ENCODE measurements at regions not wholly inside any gene's neighbourhood (a gene's known extent, or its start where the extent isn't known, plus 50 kb on each side); places are given as distances from the start of the nearest gene placed in this dataset.

DNA sequence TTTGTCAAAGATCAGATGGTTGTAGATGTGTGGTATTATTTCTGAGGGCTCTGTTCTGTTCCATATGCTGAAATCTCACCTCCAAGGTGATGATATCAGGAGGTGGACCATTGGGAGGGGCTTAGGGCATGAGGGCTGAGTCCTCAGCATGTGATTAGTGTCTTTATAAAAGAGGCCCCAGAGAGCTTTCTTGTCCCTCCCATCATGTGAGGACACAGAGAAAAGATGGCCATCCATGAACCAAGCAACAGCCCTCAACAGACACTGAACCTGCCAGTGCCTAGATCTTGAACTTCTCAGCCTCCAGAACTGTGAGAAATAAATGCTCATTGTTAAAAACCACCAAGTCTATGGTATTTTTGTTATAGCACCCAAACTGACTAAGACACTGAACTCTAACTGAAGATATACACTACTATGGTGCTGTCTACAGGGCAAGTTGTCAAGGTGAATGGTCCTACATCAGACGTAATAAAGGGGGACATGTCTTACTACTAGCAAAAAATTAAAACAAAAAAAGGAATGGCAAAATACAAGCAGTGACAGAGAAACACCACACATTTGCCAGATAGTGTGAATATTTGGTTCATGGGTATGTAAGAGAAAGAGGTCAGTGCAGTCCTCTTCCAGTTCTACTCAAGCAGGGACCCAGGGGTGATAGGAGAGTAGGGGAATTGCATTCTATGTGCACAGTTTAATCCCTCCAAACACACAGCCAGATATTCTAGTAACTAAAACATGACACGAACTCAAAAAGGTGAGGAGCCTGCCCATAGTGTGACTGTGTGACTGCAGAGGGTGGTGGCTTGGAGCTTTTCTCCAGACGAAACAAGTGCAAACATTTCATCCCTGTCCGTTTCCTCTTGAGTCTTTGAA is 164.4 kb upstream of the MYCN start:
- TF ChIP-seq, protein P1, sequence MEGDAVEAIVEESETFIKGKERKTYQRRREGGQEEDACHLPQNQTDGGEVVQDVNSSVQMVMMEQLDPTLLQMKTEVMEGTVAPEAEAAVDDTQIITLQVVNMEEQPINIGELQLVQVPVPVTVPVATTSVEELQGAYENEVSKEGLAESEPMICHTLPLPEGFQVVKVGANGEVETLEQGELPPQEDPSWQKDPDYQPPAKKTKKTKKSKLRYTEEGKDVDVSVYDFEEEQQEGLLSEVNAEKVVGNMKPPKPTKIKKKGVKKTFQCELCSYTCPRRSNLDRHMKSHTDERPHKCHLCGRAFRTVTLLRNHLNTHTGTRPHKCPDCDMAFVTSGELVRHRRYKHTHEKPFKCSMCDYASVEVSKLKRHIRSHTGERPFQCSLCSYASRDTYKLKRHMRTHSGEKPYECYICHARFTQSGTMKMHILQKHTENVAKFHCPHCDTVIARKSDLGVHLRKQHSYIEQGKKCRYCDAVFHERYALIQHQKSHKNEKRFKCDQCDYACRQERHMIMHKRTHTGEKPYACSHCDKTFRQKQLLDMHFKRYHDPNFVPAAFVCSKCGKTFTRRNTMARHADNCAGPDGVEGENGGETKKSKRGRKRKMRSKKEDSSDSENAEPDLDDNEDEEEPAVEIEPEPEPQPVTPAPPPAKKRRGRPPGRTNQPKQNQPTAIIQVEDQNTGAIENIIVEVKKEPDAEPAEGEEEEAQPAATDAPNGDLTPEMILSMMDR (IDR thresholded peaks at IDR 0.05; ENCODE audit: unreplicated experiment) = no peak
- no peaks in the 10 kb centered on the region for H3K36me3 Mint-ChIP-seq (ENCODE audit: insufficient read depth, unreplicated experiment)
- H3K27me3 Mint-ChIP-seq (ENCODE audit: insufficient read depth, unreplicated experiment) = peaks cover 43% of the 10 kb centered on the region
- H3K4me3 Mint-ChIP-seq (ENCODE audit: unreplicated experiment) = no peak overlapping the region
- no TSS peak for BruUV-seq (replicated peaks)
- ChIA-PET CTCF (no interaction called here), POLR2A (no interaction called here)
- no peak for DNase-seq (ENCODE audit: unreplicated experiment)
- intact Hi-C loops (cut with micrococcal nuclease) = no loop called here
- H3K27ac Mint-ChIP-seq (ENCODE audit: low read depth, unreplicated experiment) = no peak overlapping the region
- no peaks in the 10 kb centered on the region for H3K9me3 Mint-ChIP-seq (ENCODE audit: unreplicated experiment)
- H3K4me1 Mint-ChIP-seq (ENCODE audit: insufficient read depth, unreplicated experiment) = no peaks in the 10 kb centered on the region

DNA sequence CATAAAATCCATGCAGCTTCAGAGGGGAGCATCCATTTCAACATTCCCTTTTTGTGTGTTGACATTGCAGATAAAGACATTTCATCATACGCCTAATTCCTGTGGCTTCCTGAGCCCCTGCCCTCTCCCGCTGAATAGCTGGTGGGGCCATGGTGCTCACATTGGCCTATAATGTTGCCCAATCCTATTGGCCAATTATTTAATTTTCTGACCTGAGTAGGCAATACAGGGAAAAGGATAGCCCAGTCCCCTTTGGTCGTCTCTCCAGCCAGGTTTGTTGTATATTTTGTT is 163.8 kb upstream of the MYCN start:
- intact Hi-C loops (cut with micrococcal nuclease) = no loop called here
- Mint-ChIP-seq H3K27me3 (ENCODE audit: insufficient read depth, unreplicated experiment) (peaks cover 48% of the 10 kb centered on the region), H3K4me1 (ENCODE audit: insufficient read depth, unreplicated experiment) (no peaks in the 10 kb centered on the region), H3K36me3 (ENCODE audit: insufficient read depth, unreplicated experiment) (no peaks in the 10 kb centered on the region), H3K27ac (ENCODE audit: low read depth, unreplicated experiment) (no peak overlapping the region), H3K4me3 (ENCODE audit: unreplicated experiment) (no peak overlapping the region), H3K9me3 (ENCODE audit: unreplicated experiment) (no peaks in the 10 kb centered on the region)
- DNase-seq (ENCODE audit: unreplicated experiment) = peak; percentile 68
- TF ChIP-seq, protein P1 (IDR thresholded peaks at IDR 0.05; ENCODE audit: unreplicated experiment) = no peak
- CTCF ChIA-PET = interaction anchor here (0.5 kb wide), 1 partner anchor 50 kb away, joined by 4 read pairs; no protein-coding TSS in a partner anchor
- BruUV-seq (replicated peaks) = no TSS peak
- POLR2A ChIA-PET = no interaction called here

DNA sequence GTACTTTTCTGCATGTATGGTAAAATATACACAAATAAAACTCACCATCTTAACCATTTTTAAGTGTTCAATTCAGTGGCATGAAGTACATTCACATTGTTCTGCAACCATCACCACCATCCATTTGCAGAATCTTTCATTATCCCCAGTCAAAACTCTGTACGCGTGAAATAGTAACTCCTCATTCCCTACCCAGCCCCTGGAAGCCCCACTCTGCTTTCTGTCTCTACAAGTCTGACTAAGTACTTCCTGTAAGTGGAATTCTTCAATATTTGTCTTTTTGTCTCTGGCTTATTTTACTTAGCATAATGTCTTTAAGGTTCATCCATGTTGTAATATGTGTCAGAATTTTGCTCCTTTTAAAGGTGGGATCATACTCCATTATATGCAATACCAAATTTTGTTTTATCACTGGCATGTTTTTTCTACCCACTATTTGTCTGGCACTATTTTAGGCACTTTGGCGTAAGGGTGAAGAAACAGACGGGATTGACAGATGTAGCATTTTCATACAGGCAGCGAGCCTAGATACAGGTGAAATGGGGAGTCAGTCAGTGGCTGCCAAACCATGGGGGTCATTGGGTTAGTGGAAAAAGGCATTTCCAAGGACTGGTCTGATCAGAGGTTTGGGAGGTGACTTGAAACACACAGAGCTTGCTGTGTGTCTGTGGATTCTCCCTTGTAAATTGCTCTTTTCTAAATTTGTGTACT is 163.2 kb upstream of the MYCN start:
- ChIA-PET POLR2A (interaction anchor here (0.8 kb wide), 1 partner anchor 53 kb away, joined by 3 read pairs; no protein-coding TSS in a partner anchor), CTCF (interaction anchor here (0.5 kb wide), 1 partner anchor 51 kb away, joined by 4 read pairs; no protein-coding TSS in a partner anchor)
- DNase-seq (ENCODE audit: unreplicated experiment) = no peak
- TF ChIP-seq, protein P1 (IDR thresholded peaks at IDR 0.05; ENCODE audit: unreplicated experiment) = no peak
- H3K27me3 Mint-ChIP-seq (ENCODE audit: insufficient read depth, unreplicated experiment) = peaks cover 54% of the 10 kb centered on the region
- no TSS peak for BruUV-seq (replicated peaks)
- no peaks in the 10 kb centered on the region for H3K36me3 Mint-ChIP-seq (ENCODE audit: insufficient read depth, unreplicated experiment)
- no peaks in the 10 kb centered on the region for H3K9me3 Mint-ChIP-seq (ENCODE audit: unreplicated experiment)
- no peaks in the 10 kb centered on the region for H3K4me1 Mint-ChIP-seq (ENCODE audit: insufficient read depth, unreplicated experiment)
- intact Hi-C loops (cut with micrococcal nuclease) = no loop called here
- no peak overlapping the region for H3K4me3 Mint-ChIP-seq (ENCODE audit: unreplicated experiment)
- no peak overlapping the region for H3K27ac Mint-ChIP-seq (ENCODE audit: low read depth, unreplicated experiment)

DNA sequence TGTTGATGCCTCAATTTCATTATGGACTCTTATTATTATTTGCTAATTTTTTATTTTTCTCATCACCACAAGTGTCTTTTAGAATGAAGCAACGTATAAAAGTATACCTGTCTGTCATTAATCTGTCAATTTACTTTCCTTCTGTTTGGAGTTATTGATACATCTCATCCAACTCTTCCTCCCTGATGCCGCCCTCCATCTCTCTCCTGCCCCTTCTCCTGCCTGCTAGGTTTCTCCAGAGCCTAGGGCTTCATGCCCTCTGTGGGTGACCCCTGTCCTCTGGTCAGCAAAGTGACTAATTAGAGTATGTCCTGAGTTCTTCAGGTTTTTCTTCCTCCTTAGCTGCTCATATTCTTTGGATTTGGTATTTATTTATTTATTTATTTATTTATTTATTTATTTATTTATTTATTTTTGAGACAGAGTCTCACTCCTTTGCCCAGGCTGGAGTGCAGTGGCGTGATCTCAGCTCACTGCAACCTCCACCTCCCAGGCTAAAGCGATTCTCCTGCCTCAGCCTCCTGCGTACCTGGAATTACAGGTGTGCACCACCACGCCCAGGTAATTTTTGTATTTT is 162.5 kb upstream of the MYCN start:
- no peaks in the 10 kb centered on the region for H3K36me3 Mint-ChIP-seq (ENCODE audit: insufficient read depth, unreplicated experiment)
- H3K27me3 Mint-ChIP-seq (ENCODE audit: insufficient read depth, unreplicated experiment) = peaks cover 61% of the 10 kb centered on the region
- TF ChIP-seq, protein P1 (IDR thresholded peaks at IDR 0.05; ENCODE audit: unreplicated experiment) = no peak
- intact Hi-C loops (cut with micrococcal nuclease) = no loop called here
- POLR2A ChIA-PET = interaction anchor here (0.8 kb wide), 1 partner anchor 54 kb away, joined by 3 read pairs; no protein-coding TSS in a partner anchor
- H3K9me3 Mint-ChIP-seq (ENCODE audit: unreplicated experiment) = no peaks in the 10 kb centered on the region
- no peak overlapping the region for H3K27ac Mint-ChIP-seq (ENCODE audit: low read depth, unreplicated experiment)
- no peaks in the 10 kb centered on the region for H3K4me1 Mint-ChIP-seq (ENCODE audit: insufficient read depth, unreplicated experiment)
- CTCF ChIA-PET = no interaction called here
- no peak for DNase-seq (ENCODE audit: unreplicated experiment)
- no peak overlapping the region for H3K4me3 Mint-ChIP-seq (ENCODE audit: unreplicated experiment)
- BruUV-seq (replicated peaks) = no TSS peak

Data from MCF 10A (cell line).